ENCODE measurements at regions not wholly inside any gene's neighbourhood (a gene's known extent, or its start where the extent isn't known, plus 50 kb on each side); places are given as distances from the start of the nearest gene placed in this dataset.

GRCh38 chr2:216774620-216775019 is 79.3 kb upstream of the IGFBP5 start:
- TF ChIP-seq, protein P1, sequence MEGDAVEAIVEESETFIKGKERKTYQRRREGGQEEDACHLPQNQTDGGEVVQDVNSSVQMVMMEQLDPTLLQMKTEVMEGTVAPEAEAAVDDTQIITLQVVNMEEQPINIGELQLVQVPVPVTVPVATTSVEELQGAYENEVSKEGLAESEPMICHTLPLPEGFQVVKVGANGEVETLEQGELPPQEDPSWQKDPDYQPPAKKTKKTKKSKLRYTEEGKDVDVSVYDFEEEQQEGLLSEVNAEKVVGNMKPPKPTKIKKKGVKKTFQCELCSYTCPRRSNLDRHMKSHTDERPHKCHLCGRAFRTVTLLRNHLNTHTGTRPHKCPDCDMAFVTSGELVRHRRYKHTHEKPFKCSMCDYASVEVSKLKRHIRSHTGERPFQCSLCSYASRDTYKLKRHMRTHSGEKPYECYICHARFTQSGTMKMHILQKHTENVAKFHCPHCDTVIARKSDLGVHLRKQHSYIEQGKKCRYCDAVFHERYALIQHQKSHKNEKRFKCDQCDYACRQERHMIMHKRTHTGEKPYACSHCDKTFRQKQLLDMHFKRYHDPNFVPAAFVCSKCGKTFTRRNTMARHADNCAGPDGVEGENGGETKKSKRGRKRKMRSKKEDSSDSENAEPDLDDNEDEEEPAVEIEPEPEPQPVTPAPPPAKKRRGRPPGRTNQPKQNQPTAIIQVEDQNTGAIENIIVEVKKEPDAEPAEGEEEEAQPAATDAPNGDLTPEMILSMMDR (conservative IDR thresholded peaks at IDR 0.05; ENCODE audit: low read depth in 2 of 2) = no peak
- TF ChIP-seq EZH2 (IDR thresholded peaks at IDR 0.05; ENCODE audit: low read depth, unreplicated experiment) = no peak
- no peak for TF ChIP-seq POLR2AphosphoS5 (IDR thresholded peaks at IDR 0.05; ENCODE audit: low read depth)
- TF ChIP-seq EZH2phosphoT487 (IDR thresholded peaks at IDR 0.05; ENCODE audit: unreplicated experiment) = no peak
- TF ChIP-seq, protein P2, sequence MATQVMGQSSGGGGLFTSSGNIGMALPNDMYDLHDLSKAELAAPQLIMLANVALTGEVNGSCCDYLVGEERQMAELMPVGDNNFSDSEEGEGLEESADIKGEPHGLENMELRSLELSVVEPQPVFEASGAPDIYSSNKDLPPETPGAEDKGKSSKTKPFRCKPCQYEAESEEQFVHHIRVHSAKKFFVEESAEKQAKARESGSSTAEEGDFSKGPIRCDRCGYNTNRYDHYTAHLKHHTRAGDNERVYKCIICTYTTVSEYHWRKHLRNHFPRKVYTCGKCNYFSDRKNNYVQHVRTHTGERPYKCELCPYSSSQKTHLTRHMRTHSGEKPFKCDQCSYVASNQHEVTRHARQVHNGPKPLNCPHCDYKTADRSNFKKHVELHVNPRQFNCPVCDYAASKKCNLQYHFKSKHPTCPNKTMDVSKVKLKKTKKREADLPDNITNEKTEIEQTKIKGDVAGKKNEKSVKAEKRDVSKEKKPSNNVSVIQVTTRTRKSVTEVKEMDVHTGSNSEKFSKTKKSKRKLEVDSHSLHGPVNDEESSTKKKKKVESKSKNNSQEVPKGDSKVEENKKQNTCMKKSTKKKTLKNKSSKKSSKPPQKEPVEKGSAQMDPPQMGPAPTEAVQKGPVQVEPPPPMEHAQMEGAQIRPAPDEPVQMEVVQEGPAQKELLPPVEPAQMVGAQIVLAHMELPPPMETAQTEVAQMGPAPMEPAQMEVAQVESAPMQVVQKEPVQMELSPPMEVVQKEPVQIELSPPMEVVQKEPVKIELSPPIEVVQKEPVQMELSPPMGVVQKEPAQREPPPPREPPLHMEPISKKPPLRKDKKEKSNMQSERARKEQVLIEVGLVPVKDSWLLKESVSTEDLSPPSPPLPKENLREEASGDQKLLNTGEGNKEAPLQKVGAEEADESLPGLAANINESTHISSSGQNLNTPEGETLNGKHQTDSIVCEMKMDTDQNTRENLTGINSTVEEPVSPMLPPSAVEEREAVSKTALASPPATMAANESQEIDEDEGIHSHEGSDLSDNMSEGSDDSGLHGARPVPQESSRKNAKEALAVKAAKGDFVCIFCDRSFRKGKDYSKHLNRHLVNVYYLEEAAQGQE (IDR thresholded peaks at IDR 0.05; ENCODE audit: unreplicated experiment) = no peak
- no peak for TF ChIP-seq ZNF114 (CRISPR knock-in tag; IDR thresholded peaks at IDR 0.05)
- no peak for TF ChIP-seq NANOG (IDR thresholded peaks at IDR 0.05; ENCODE audit: borderline replicate concordance)
- TF ChIP-seq ZNF331 (CRISPR knock-in tag; IDR thresholded peaks at IDR 0.05; ENCODE audit: low read depth) = no peak
- TF ChIP-seq CREB1 (CRISPR knock-in tag; IDR thresholded peaks at IDR 0.05; ENCODE audit: low read depth) = no peak
- TF ChIP-seq STAT1 (IDR thresholded peaks at IDR 0.05; ENCODE audit: unreplicated experiment) = no peak
- no peak for TF ChIP-seq JUNB (IDR thresholded peaks at IDR 0.05; ENCODE audit: unreplicated experiment)
- TF ChIP-seq, protein P3, sequence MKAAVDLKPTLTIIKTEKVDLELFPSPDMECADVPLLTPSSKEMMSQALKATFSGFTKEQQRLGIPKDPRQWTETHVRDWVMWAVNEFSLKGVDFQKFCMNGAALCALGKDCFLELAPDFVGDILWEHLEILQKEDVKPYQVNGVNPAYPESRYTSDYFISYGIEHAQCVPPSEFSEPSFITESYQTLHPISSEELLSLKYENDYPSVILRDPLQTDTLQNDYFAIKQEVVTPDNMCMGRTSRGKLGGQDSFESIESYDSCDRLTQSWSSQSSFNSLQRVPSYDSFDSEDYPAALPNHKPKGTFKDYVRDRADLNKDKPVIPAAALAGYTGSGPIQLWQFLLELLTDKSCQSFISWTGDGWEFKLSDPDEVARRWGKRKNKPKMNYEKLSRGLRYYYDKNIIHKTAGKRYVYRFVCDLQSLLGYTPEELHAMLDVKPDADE (IDR thresholded peaks at IDR 0.05) = no peak

Measured in GM23338 (cell line).